B cell (primary cell): ENCODE measurements at regions not wholly inside any gene's neighbourhood (a gene's known extent, or its start where the extent isn't known, plus 50 kb on each side); places are given as distances from the start of the nearest gene placed in this dataset.

Experiments used
- ATAC-seq: fragments of 200-7000 bp; cut with Tn5 transposase; one replicate; pipeline ENCODE4 v1.10.0; 2021; ENCODE audit warnings: low read depth, mild to moderate bottlenecking, moderate number of reproducible peaks, moderate library complexity
- CTCF ChIA-PET: fragments of 350-600 bp; sonication (Branson Sonifier 250); formaldehyde crosslinking; loops from one replicate; lab custom pipeline; 2021; ENCODE audit warnings: antibody characterized with exemption, inconsistent platforms; lab: Charles Lee
- POLR2A ChIA-PET: fragments of 350-600 bp; sonication (Branson Sonifier 250); formaldehyde crosslinking; loops from one replicate; lab custom pipeline; 2021; ENCODE audit warnings: antibody characterized with exemption; lab: Charles Lee
- DNase-seq: peaks from one replicate; pipeline ENCODE4 v3.0.0; 2013
- H2AFZ ChIP-seq: 2 replicates; pipeline ENCODE4 v1.6.1; 2012; ENCODE audit warnings: mild to moderate bottlenecking, low read depth, low read length; ENCODE audit not compliant: insufficient read depth, poor library complexity, severe bottlenecking
- H3K27ac ChIP-seq, 2 donors: 1 replicate in 1 of 2; 2 replicates in 1 of 2; pipeline ENCODE4 v1.5.1; 2012 to 2013; ENCODE audit warnings: low read length in 2 of 2, mild to moderate bottlenecking in 2 of 2, moderate library complexity in 1 of 2
- H3K27me3 ChIP-seq, 4 experiments: fragments of 200-600 bp in 1 of 4; sonication (generic) in 1 of 4; replicated peaks in 1 of 4; 1 replicate in 2 of 4; 2 replicates in 2 of 4; pipeline versions ENCODE4 v1.6.1 to v1.7.0; 2013 to 2016; ENCODE audit warnings: low read length in 3 of 4, mild to moderate bottlenecking in 2 of 4, mixed read lengths in 1 of 4, moderate library complexity in 1 of 4; ENCODE audit not compliant: insufficient read depth in 4 of 4, control insufficient read depth in 3 of 4; ENCODE audit errors: control extremely low read depth in 1 of 4
- H3K36me3 ChIP-seq, 2 experiments: replicated peaks in 1 of 2; 1 replicate in 1 of 2; 2 replicates in 1 of 2; pipeline versions ENCODE4 v1.6.1 to v1.7.1; 2013; ENCODE audit warnings: low read length in 1 of 2; ENCODE audit not compliant: insufficient read depth in 2 of 2, control insufficient read depth in 1 of 2; ENCODE audit errors: control extremely low read depth in 1 of 2, extremely low read depth in 1 of 2
- H3K4me1 ChIP-seq, 2 donors: fragments of 200-600 bp in 1 of 2; sonication (generic) in 1 of 2; 1 replicate in 1 of 2; 2 replicates in 1 of 2; pipeline versions ENCODE4 v1.5.1 to v1.6.1; 2013 to 2017; ENCODE audit warnings: low read length in 2 of 2; ENCODE audit not compliant: control insufficient read depth in 2 of 2, insufficient read depth in 2 of 2
- H3K4me2 ChIP-seq: replicated peaks from 2 replicates; pipeline ENCODE3; 2012; ENCODE audit warnings: mild to moderate bottlenecking, low read depth, low read length; ENCODE audit not compliant: poor library complexity, severe bottlenecking
- H3K4me3 ChIP-seq, 5 experiments: fragments of 200-600 bp in 1 of 5; sonication (generic) in 1 of 5; 1 replicate in 3 of 5; 2 replicates in 2 of 5; pipeline versions ENCODE4 v1.5.1 to v1.7.0; 2011 to 2016; ENCODE audit warnings: low read length in 4 of 5, mild to moderate bottlenecking in 4 of 5, low read depth in 2 of 5, control low read depth in 1 of 5, moderate library complexity in 1 of 5; ENCODE audit not compliant: insufficient read depth in 1 of 5; ENCODE audit errors: control extremely low read depth in 1 of 5, extremely low read depth in 1 of 5
- H3K79me2 ChIP-seq: fragments of 200-600 bp; sonication (generic); one replicate; pipeline ENCODE4 v1.6.0; 2016; ENCODE audit warnings: low read length; ENCODE audit not compliant: control insufficient read depth, insufficient read depth
- H3K9ac ChIP-seq: fragments of 200-600 bp; sonication (generic); 2 replicates; pipeline ENCODE4 v1.6.1; 2017; ENCODE audit warnings: mild to moderate bottlenecking, low read length, moderate library complexity
- H3K9me3 ChIP-seq, 3 donors: one replicate each; pipeline versions ENCODE4 v1.6.1 to v1.7.1; 2013; ENCODE audit warnings: low read length in 2 of 3; ENCODE audit not compliant: control insufficient read depth in 2 of 3, insufficient read depth in 1 of 3; ENCODE audit errors: control extremely low read depth in 1 of 3
- H4K20me1 ChIP-seq: 2 replicates; pipeline ENCODE4 v1.6.0; 2012; ENCODE audit warnings: mild to moderate bottlenecking, low read length; ENCODE audit not compliant: insufficient read depth, control insufficient read depth, poor library complexity, severe bottlenecking
- H3K27ac Mint-ChIP-seq: one replicate; pipeline ENCODE4 v1.8.0; 2021; ENCODE audit warnings: mixed read lengths
- H3K27me3 Mint-ChIP-seq: one replicate; pipeline ENCODE4 v1.8.0; 2021; ENCODE audit warnings: mixed read lengths
- H3K4me1 Mint-ChIP-seq: one replicate; pipeline ENCODE4 v1.8.0; 2021; ENCODE audit warnings: mixed read lengths
- H3K4me3 Mint-ChIP-seq: one replicate; pipeline ENCODE4 v1.8.0; 2021; ENCODE audit warnings: mixed read lengths
- H3K9me3 Mint-ChIP-seq: one replicate; pipeline ENCODE4 v1.8.0; 2022; ENCODE audit warnings: mixed read lengths; ENCODE audit not compliant: insufficient read depth
- CTCF ChIP-seq: fragments of 200-600 bp; IDR thresholded peaks from one replicate; pipeline ENCODE4 v1.8.0; 2022; ENCODE audit warnings: antibody characterized with exemption, mild to moderate bottlenecking
- EZH2 ChIP-seq: IDR thresholded peaks from 2 replicates; pipeline ENCODE4 v1.6.1; 2012; ENCODE audit warnings: borderline replicate concordance, low read depth, mild to moderate bottlenecking, moderate library complexity, low read length; ENCODE audit not compliant: insufficient read depth, poor library complexity, severe bottlenecking
- WGBS: methylation state at CpG from one replicate; pipeline ENCODE4 v1.1.5; 2013; ENCODE audit warnings: missing lambda C conversion rate; ENCODE audit not compliant: insufficient coverage; 5-methylcytosine and 5-hydroxymethylcytosine counted together
- intact Hi-C: fragments of 100-400 bp; cut with micrococcal nuclease; formaldehyde crosslinking; loops from one replicate; pipeline ENCODE4 v1.10.0; 2022

DNA sequence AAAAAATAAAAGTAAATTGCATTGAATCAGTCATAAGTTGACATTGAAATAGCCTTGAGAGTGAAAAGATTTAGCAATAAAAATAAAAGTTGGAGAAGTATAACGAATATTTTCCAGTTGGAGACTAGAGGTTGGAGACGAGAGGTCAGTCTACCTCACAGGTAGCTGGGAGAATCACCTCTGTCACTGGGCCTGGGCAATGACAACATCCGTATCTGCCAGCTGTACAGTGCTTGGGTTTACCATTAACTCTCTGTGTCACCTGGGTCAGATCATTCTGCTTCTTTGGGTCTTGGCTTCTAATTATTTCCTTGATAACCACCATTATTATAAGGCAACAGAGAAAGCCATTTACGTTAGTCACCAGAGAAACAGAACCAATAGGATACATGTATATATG, 62.0 kb upstream of the STEAP4 start:
- no peaks in the 10 kb centered on the region for H3K27me3 Mint-ChIP-seq
- DNase-seq = no peak
- no peaks in the 10 kb centered on the region for H4K20me1 ChIP-seq
- 94% methylated on average over 3 of the region's 4 CpGs for WGBS
- H3K27ac ChIP-seq = no peak overlapping the region
- TF ChIP-seq EZH2 = no peak
- no peak for TF ChIP-seq CTCF
- no peak overlapping the region for H2AFZ ChIP-seq
- H3K4me3 Mint-ChIP-seq = no peak overlapping the region
- no peaks in the 10 kb centered on the region for H3K9me3 Mint-ChIP-seq
- no peak overlapping the region for H3K9ac ChIP-seq
- intact Hi-C loops = no loop called here
- ChIA-PET CTCF (no interaction called here), POLR2A (no interaction called here)
- no peak overlapping the region for H3K27ac Mint-ChIP-seq
- no peaks in the 10 kb centered on the region for H3K9me3 ChIP-seq
- no peak overlapping the region for H3K4me2 ChIP-seq
- no peak overlapping the region for H3K4me3 ChIP-seq
- H3K4me1 Mint-ChIP-seq = no peaks in the 10 kb centered on the region
- no peaks in the 10 kb centered on the region for H3K79me2 ChIP-seq
- H3K27me3 ChIP-seq = no peaks in the 10 kb centered on the region
- H3K4me1 ChIP-seq = no peaks in the 10 kb centered on the region
- H3K36me3 ChIP-seq = no peaks in the 10 kb centered on the region
- ATAC-seq = no peak

GRCh38 chr7:88366845-88367244, 60.2 kb upstream of the STEAP4 start:
- Histone ChIP-seq H3K9me3 (no peaks in the 10 kb centered on the region), H3K4me2 (no peak overlapping the region), H3K27me3 (no peaks in the 10 kb centered on the region), H3K9ac (no peak overlapping the region), H3K79me2 (no peaks in the 10 kb centered on the region), H2AFZ (no peak overlapping the region), H3K36me3 (no peaks in the 10 kb centered on the region), H3K27ac (no peak overlapping the region), H4K20me1 (no peaks in the 10 kb centered on the region), H3K4me3 (no peak overlapping the region), H3K4me1 (no peaks in the 10 kb centered on the region)
- Mint-ChIP-seq H3K27me3 (no peaks in the 10 kb centered on the region), H3K27ac (no peak overlapping the region), H3K4me3 (no peak overlapping the region), H3K4me1 (no peaks in the 10 kb centered on the region), H3K9me3 (no peaks in the 10 kb centered on the region)
- DNase-seq = no peak
- ChIA-PET CTCF (no interaction called here), POLR2A (no interaction called here)
- intact Hi-C loops = no loop called here
- ATAC-seq = no peak
- WGBS = no CpG with 5 or more reads among the region's 1 CpG
- TF ChIP-seq EZH2 = no peak
- TF ChIP-seq CTCF = no peak
